ENCODE measurements at regions not wholly inside any gene's neighbourhood (a gene's known extent, or its start where the extent isn't known, plus 50 kb on each side); places are given as distances from the start of the nearest gene placed in this dataset.

- H3K27ac ChIP-seq, result peak overlapping the region; percentile 24
Measured at GRCh38 chr5:88660264-88660946, 222.6 kb downstream of the MEF2C start.

GRCh38 chr5:88659529-88660263, 223.3 kb downstream of the MEF2C start:
- H3K27ac ChIP-seq, result no peak overlapping the region
- no peak for TF ChIP-seq CTCF (conservative IDR thresholded peaks at IDR 0.05)

More at GRCh38 chr5:88660264-88660946, 222.6 kb downstream of the MEF2C start:
- no peak for TF ChIP-seq ZFX (IDR thresholded peaks at IDR 0.05)

- no peak overlapping the region for H3K27ac ChIP-seq
- TF ChIP-seq ZFX (IDR thresholded peaks at IDR 0.05) (no peak), CTCF (conservative IDR thresholded peaks at IDR 0.05) (no peak)
Measured at GRCh38 chr5:88658886-88659285, 224.1 kb downstream of the MEF2C start.

GRCh38 chr5:88657906-88658775, 224.8 kb downstream of the MEF2C start:
- TF ChIP-seq CTCF (conservative IDR thresholded peaks at IDR 0.05) (no peak), ZFX (IDR thresholded peaks at IDR 0.05) (no peak)
- no peak overlapping the region for H3K27ac ChIP-seq

- H3K27ac ChIP-seq, result no peak overlapping the region
- TF ChIP-seq ZFX (IDR thresholded peaks at IDR 0.05) (no peak), CTCF (conservative IDR thresholded peaks at IDR 0.05) (no peak)
Measured at GRCh38 chr5:88657136-88657535, 225.8 kb downstream of the MEF2C start.

GRCh38 chr5:88656221-88656950, 226.6 kb downstream of the MEF2C start:
- no peak for TF ChIP-seq ZFX (IDR thresholded peaks at IDR 0.05)
- no peak for TF ChIP-seq CTCF (conservative IDR thresholded peaks at IDR 0.05)
- H3K27ac ChIP-seq, result no peak overlapping the region

- TF ChIP-seq ZFX (IDR thresholded peaks at IDR 0.05) (no peak), CTCF (conservative IDR thresholded peaks at IDR 0.05) (no peak)
Measured at GRCh38 chr5:88653471-88653870, 229.5 kb downstream of the MEF2C start.

More at GRCh38 chr5:88653471-88653870, 229.5 kb downstream of the MEF2C start:
- H3K27ac ChIP-seq, result no peak overlapping the region
